Stomach (tissue), 4 donors: ENCODE measurements at regions not wholly inside any gene's neighbourhood (a gene's known extent, or its start where the extent isn't known, plus 50 kb on each side); places are given as distances from the start of the nearest gene placed in this dataset.

Experiments used
- CTCF ChIP-seq, 7 experiments: fragments of 450-650 bp in 4 of 7; fragments of 200-600 bp in 3 of 7; sonication (generic) in 3 of 7; IDR thresholded peaks; one replicate each; pipeline ENCODE4 v1.5.1; 2016 to 2019; ENCODE audit warnings: antibody characterized with exemption in 7 of 7, control low read depth in 2 of 7, mild to moderate bottlenecking in 1 of 7
- EP300 ChIP-seq: sonication (generic); formaldehyde crosslinking; IDR thresholded peaks from one replicate; pipeline ENCODE4 v1.6.1; 2017; ENCODE audit warnings: antibody characterized with exemption
- POLR2A ChIP-seq, 4 donors: fragments of 450-650 bp; IDR thresholded peaks; one replicate each; pipeline ENCODE4 v1.6.1; 2016; ENCODE audit warnings: antibody characterized with exemption in 4 of 4, control low read depth in 2 of 4, mild to moderate bottlenecking in 1 of 4, moderate library complexity in 1 of 4

GRCh38 chr1:79188337-79188736 is 181.8 kb upstream of the ADGRL4 start:
- no peak for TF ChIP-seq CTCF (IDR thresholded peaks at IDR 0.05)
- TF ChIP-seq EP300: no peak
- no peak for TF ChIP-seq POLR2A (IDR thresholded peaks at IDR 0.05)
